SK-N-SH (cell line): ENCODE measurements at regions not wholly inside any gene's neighbourhood (a gene's known extent, or its start where the extent isn't known, plus 50 kb on each side); places are given as distances from the start of the nearest gene placed in this dataset.
A peak's percentile ranks its signal among the peaks of the same experiment; 100 is the strongest.

Experiments used
- CTCF ChIA-PET: fragments of 300-600, 350-600 bp; formaldehyde crosslinking; extraction: SDS; loops from one replicate; lab custom pipeline; 2021; lab: Yijun Ruan, JAX
- POLR2A ChIA-PET: fragments of 350-600 bp; sonication (Branson Sonifier 250); formaldehyde crosslinking; extraction: SDS; loops from one replicate; lab custom pipeline; 2020; ENCODE audit warnings: antibody characterized with exemption, inconsistent platforms; lab: Yijun Ruan, JAX
- DNase-seq: peaks from one replicate; pipeline ENCODE4 v3.0.0; 2012
- H2AFZ ChIP-seq: fragments of 200-600 bp; sonication (generic); 2 replicates; pipeline ENCODE4 v1.8.1; 2016; ENCODE audit warnings: antibody characterized with exemption, mild to moderate bottlenecking, low read depth
- H3F3A ChIP-seq: fragments of 200-600 bp; sonication (generic); replicated peaks from 2 replicates; pipeline ENCODE3; 2016; ENCODE audit warnings: antibody characterized with exemption, mild to moderate bottlenecking; ENCODE audit not compliant: insufficient read depth
- H3K27ac ChIP-seq, 2 experiments: fragments of 200-500 bp in 1 of 2; fragments of 200-600 bp in 1 of 2; sonication (Bioruptor generic) in 1 of 2; sonication (generic), shearing (Covaris generic) in 1 of 2; 2 replicates each; pipeline versions ENCODE4 v1.5.1 to v1.6.1; 2014 to 2016; ENCODE audit warnings: low read depth in 2 of 2, inconsistent platforms in 1 of 2, low read length in 1 of 2, mild to moderate bottlenecking in 1 of 2, mixed read lengths in 1 of 2
- H3K27me3 ChIP-seq: fragments of 200-600 bp; sonication (generic), shearing (Covaris generic); 2 replicates; pipeline ENCODE4 v1.6.1; 2016; ENCODE audit warnings: mixed run types; ENCODE audit not compliant: insufficient read depth
- H3K36me3 ChIP-seq, 2 experiments: fragments of 200-500 bp in 1 of 2; fragments of 200-600 bp in 1 of 2; sonication (Bioruptor generic) in 1 of 2; sonication (generic) in 1 of 2; replicated peaks in 1 of 2; 2 replicates each; pipeline versions ENCODE3 to v1.5.1; 2014 to 2016; ENCODE audit warnings: low read length in 1 of 2, mild to moderate bottlenecking in 1 of 2; ENCODE audit not compliant: insufficient read depth in 2 of 2, control insufficient read depth in 1 of 2
- H3K4me1 ChIP-seq, 2 experiments: fragments of 200-500 bp in 1 of 2; fragments of 200-600 bp in 1 of 2; sonication (Bioruptor generic) in 1 of 2; sonication (generic), shearing (Covaris generic) in 1 of 2; 2 replicates each; pipeline versions ENCODE4 v1.5.1 to v1.6.1; 2014 to 2016; ENCODE audit warnings: low read depth in 1 of 2, low read length in 1 of 2, mixed run types in 1 of 2; ENCODE audit not compliant: insufficient read depth in 2 of 2, control insufficient read depth in 1 of 2
- H3K4me2 ChIP-seq: fragments of 200-600 bp; sonication (generic), shearing (Covaris generic); 2 replicates; pipeline ENCODE4 v1.6.1; 2017; ENCODE audit warnings: mixed run types
- H3K4me3 ChIP-seq, 2 experiments: fragments of 200-500 bp in 1 of 2; fragments of 200-600 bp in 1 of 2; sonication (Bioruptor generic) in 1 of 2; sonication (generic), shearing (Covaris generic) in 1 of 2; 2 replicates each; pipeline versions ENCODE4 v1.5.1 to v1.8.1; 2014 to 2016; ENCODE audit warnings: low read depth in 2 of 2, inconsistent platforms in 1 of 2, low read length in 1 of 2, mild to moderate bottlenecking in 1 of 2, mixed read lengths in 1 of 2, moderate library complexity in 1 of 2
- H3K79me2 ChIP-seq: fragments of 200-600 bp; sonication (generic); 2 replicates; pipeline ENCODE4 v1.8.1; 2017; ENCODE audit warnings: mild to moderate bottlenecking; ENCODE audit not compliant: insufficient read depth
- H3K9ac ChIP-seq: fragments of 200-600 bp; sonication (generic); 2 replicates; pipeline ENCODE4 v1.6.1; 2017; ENCODE audit warnings: mixed run types
- H3K9me2 ChIP-seq: fragments of 200-600 bp; sonication (generic); 2 replicates; pipeline ENCODE4 v1.6.1; 2017; ENCODE audit warnings: mixed run types
- H3K9me3 ChIP-seq: fragments of 200-600 bp; sonication (generic); 2 replicates; pipeline ENCODE4 v1.6.1; 2017; ENCODE audit warnings: mixed run types, mild to moderate bottlenecking, moderate library complexity
- H4K20me1 ChIP-seq: fragments of 200-600 bp; sonication (generic); 2 replicates; pipeline ENCODE4 v1.6.1; 2017; ENCODE audit warnings: mild to moderate bottlenecking, mixed run types; ENCODE audit not compliant: insufficient read depth
- EZH2phosphoT487 ChIP-seq: fragments of 200-600 bp; sonication (generic); IDR thresholded peaks from 2 replicates; pipeline ENCODE4 v1.6.1; 2017; ENCODE audit warnings: low read depth, mixed run types, mild to moderate bottlenecking, antibody characterized with exemption, moderate library complexity, borderline replicate concordance
- FOXJ3 ChIP-seq: sonication (generic); formaldehyde crosslinking; IDR thresholded peaks from 2 replicates; pipeline ENCODE4 v1.5.1; 2020; ENCODE audit warnings: mild to moderate bottlenecking, missing genetic modification reagents
- FOXM1 ChIP-seq: IDR thresholded peaks from 2 replicates; pipeline ENCODE4 v1.4.0; 2012; ENCODE audit warnings: low read depth, mild to moderate bottlenecking
- GABPA ChIP-seq: IDR thresholded peaks from 2 replicates; pipeline ENCODE4 v1.4.0; 2012; ENCODE audit warnings: low read depth, mild to moderate bottlenecking
- MXI1 ChIP-seq: IDR thresholded peaks from 2 replicates; pipeline ENCODE4 v1.6.1; 2012; ENCODE audit warnings: mild to moderate bottlenecking, low read depth, low read length, improper control_type of control experiment
- NRF1 ChIP-seq: IDR thresholded peaks from 2 replicates; pipeline ENCODE4 v1.6.1; 2012; ENCODE audit warnings: low read depth, mild to moderate bottlenecking, low read length
- RCOR1 ChIP-seq: fragments of 150-350 bp; IDR thresholded peaks from 2 replicates; pipeline ENCODE4 v1.6.1; 2017; ENCODE audit warnings: antibody characterized with exemption, low read length
- SIN3A ChIP-seq: IDR thresholded peaks from 2 replicates; pipeline ENCODE4 v1.6.1; 2012; ENCODE audit warnings: low read depth, mild to moderate bottlenecking, low read length, moderate library complexity, borderline replicate concordance
- SMC3 ChIP-seq: IDR thresholded peaks from 2 replicates; pipeline ENCODE4 v1.6.1; 2012; ENCODE audit warnings: low read depth, low read length, improper control_type of control experiment
- TAF1 ChIP-seq: IDR thresholded peaks from 2 replicates; pipeline ENCODE4 v1.6.1; 2012; ENCODE audit warnings: low read depth, mild to moderate bottlenecking, low read length, moderate library complexity, borderline replicate concordance
- TCF12 ChIP-seq: IDR thresholded peaks from 2 replicates; pipeline ENCODE4 v1.4.0; 2012
- YY1 ChIP-seq: IDR thresholded peaks from 2 replicates; pipeline ENCODE4 v1.4.0; 2012; ENCODE audit warnings: low read depth, mild to moderate bottlenecking
- WGBS: methylation state at CpG from one replicate; pipeline ENCODE4 v1.1.6; 2017; ENCODE audit warnings: low lambda C conversion rate; 5-methylcytosine and 5-hydroxymethylcytosine counted together
- TF ChIP-seq, protein P1 (sequence below): IDR thresholded peaks from 2 replicates; pipeline ENCODE4 v1.4.0; 2012; ENCODE audit warnings: low read depth, borderline replicate concordance
- TF ChIP-seq, protein P2 (sequence below): IDR thresholded peaks from 2 replicates; pipeline ENCODE4; 2012
- TF ChIP-seq, protein P3 (sequence below): IDR thresholded peaks from 2 replicates; pipeline ENCODE4 v1.4.0; 2012; ENCODE audit warnings: low read depth
- TF ChIP-seq, protein P4 (sequence below): fragments of 150-350 bp; IDR thresholded peaks from 2 replicates; pipeline ENCODE4 v1.6.1; 2017; ENCODE audit warnings: antibody characterized with exemption, low read length, low read depth, borderline replicate concordance
- TF ChIP-seq, protein P5 (sequence below): IDR thresholded peaks from 2 replicates; pipeline ENCODE4 v1.6.1; 2012; ENCODE audit warnings: mild to moderate bottlenecking, low read depth, low read length, moderate library complexity
- TF ChIP-seq, protein P6 (sequence below): IDR thresholded peaks from 2 replicates; pipeline ENCODE4 v1.4.0; 2012; ENCODE audit warnings: low read depth, borderline replicate concordance

DNA sequence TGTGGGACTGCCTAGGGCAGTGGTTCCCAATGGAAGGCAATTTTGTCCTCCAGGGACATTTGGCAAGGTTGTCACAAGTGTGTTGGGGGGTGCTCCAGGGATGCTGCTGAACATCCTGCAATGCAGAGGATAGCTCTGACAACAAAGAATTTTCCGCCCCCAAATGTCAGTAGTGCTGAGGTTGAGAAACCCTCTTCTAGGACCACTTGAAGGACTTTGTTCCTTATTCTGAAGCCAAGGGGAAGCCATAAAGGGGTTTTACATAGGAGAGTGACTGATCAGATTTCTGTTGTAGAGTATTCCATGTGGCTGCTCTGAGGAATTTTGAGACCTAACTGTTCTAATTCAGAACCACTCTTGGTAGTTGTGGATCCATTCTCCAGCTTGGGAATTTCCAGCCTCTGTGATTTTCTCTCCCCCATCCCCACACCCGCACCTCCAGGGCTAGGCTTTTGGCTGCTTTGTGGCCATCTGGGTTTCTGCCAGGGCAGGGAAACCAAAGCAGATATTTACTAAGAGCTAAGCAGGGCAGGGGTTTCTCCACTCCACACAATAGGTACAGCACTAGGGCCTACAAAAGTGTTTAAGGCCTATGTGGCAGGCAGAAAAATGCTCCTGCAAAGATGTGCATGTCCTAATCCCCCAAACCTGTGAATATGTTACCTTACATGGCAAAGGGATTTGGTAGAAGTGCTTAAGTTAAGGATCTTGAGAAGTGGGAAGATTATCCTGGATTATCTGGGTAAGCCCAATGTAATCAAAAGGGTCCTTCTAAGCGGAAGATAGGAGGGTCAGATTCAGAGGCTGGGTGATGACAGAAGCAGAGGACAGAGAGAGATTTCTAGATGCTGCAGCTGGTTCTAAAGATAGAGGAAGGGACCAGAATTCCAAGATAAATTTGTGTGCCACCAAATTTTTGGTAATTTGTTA lies 135.4 kb downstream of the TMEM17 start:
- Histone ChIP-seq H3K36me3 (no peaks in the 10 kb centered on the region), H3K4me3 (no peak overlapping the region), H4K20me1 (no peaks in the 10 kb centered on the region), H3K9ac (no peak overlapping the region), H3K9me2 (no peaks in the 10 kb centered on the region), H3K27ac (peak overlapping the region in 1 of 2 experiments; percentile 36; a peak in 1 of 4 replicates), H2AFZ (no peak overlapping the region), H3K79me2 (no peaks in the 10 kb centered on the region), H3F3A (no peaks in the 10 kb centered on the region), H3K27me3 (no peaks in the 10 kb centered on the region), H3K9me3 (no peaks in the 10 kb centered on the region), H3K4me1 (peaks cover 0 to 9% of the 10 kb centered on the region in 2 experiments; a peak in 1 of 4 replicates), H3K4me2 (no peak overlapping the region)
- DNase-seq = no peak
- 70% methylated on average over 3 of the region's 3 CpGs for WGBS
- ChIA-PET POLR2A (no interaction called here), CTCF (interaction anchor here (1.2 to 1.5 kb wide), 2 partner anchors 12 to 28 kb away, joined by 3 read pairs; no protein-coding TSS in a partner anchor)
- TF ChIP-seq FOXM1 = no peak
- no peak for TF ChIP-seq NRF1
- TF ChIP-seq, protein P1, sequence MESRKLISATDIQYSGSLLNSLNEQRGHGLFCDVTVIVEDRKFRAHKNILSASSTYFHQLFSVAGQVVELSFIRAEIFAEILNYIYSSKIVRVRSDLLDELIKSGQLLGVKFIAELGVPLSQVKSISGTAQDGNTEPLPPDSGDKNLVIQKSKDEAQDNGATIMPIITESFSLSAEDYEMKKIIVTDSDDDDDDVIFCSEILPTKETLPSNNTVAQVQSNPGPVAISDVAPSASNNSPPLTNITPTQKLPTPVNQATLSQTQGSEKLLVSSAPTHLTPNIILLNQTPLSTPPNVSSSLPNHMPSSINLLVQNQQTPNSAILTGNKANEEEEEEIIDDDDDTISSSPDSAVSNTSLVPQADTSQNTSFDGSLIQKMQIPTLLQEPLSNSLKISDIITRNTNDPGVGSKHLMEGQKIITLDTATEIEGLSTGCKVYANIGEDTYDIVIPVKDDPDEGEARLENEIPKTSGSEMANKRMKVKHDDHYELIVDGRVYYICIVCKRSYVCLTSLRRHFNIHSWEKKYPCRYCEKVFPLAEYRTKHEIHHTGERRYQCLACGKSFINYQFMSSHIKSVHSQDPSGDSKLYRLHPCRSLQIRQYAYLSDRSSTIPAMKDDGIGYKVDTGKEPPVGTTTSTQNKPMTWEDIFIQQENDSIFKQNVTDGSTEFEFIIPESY = no peak
- TF ChIP-seq EZH2phosphoT487 = no peak
- TF ChIP-seq SIN3A = no peak
- TF ChIP-seq, protein P2, sequence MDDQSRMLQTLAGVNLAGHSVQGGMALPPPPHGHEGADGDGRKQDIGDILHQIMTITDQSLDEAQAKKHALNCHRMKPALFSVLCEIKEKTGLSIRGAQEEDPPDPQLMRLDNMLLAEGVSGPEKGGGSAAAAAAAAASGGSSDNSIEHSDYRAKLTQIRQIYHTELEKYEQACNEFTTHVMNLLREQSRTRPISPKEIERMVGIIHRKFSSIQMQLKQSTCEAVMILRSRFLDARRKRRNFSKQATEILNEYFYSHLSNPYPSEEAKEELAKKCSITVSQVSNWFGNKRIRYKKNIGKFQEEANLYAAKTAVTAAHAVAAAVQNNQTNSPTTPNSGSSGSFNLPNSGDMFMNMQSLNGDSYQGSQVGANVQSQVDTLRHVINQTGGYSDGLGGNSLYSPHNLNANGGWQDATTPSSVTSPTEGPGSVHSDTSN = no peak
- no peak for TF ChIP-seq SMC3
- no peak for TF ChIP-seq TCF12
- TF ChIP-seq, protein P3, sequence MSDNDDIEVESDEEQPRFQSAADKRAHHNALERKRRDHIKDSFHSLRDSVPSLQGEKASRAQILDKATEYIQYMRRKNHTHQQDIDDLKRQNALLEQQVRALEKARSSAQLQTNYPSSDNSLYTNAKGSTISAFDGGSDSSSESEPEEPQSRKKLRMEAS = no peak
- TF ChIP-seq YY1 = no peak
- TF ChIP-seq MXI1 = no peak
- no peak for TF ChIP-seq GABPA
- TF ChIP-seq, protein P4, sequence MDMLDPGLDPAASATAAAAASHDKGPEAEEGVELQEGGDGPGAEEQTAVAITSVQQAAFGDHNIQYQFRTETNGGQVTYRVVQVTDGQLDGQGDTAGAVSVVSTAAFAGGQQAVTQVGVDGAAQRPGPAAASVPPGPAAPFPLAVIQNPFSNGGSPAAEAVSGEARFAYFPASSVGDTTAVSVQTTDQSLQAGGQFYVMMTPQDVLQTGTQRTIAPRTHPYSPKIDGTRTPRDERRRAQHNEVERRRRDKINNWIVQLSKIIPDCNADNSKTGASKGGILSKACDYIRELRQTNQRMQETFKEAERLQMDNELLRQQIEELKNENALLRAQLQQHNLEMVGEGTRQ = no peak
- TF ChIP-seq RCOR1 = no peak
- no peak for TF ChIP-seq TAF1
- TF ChIP-seq, protein P5, sequence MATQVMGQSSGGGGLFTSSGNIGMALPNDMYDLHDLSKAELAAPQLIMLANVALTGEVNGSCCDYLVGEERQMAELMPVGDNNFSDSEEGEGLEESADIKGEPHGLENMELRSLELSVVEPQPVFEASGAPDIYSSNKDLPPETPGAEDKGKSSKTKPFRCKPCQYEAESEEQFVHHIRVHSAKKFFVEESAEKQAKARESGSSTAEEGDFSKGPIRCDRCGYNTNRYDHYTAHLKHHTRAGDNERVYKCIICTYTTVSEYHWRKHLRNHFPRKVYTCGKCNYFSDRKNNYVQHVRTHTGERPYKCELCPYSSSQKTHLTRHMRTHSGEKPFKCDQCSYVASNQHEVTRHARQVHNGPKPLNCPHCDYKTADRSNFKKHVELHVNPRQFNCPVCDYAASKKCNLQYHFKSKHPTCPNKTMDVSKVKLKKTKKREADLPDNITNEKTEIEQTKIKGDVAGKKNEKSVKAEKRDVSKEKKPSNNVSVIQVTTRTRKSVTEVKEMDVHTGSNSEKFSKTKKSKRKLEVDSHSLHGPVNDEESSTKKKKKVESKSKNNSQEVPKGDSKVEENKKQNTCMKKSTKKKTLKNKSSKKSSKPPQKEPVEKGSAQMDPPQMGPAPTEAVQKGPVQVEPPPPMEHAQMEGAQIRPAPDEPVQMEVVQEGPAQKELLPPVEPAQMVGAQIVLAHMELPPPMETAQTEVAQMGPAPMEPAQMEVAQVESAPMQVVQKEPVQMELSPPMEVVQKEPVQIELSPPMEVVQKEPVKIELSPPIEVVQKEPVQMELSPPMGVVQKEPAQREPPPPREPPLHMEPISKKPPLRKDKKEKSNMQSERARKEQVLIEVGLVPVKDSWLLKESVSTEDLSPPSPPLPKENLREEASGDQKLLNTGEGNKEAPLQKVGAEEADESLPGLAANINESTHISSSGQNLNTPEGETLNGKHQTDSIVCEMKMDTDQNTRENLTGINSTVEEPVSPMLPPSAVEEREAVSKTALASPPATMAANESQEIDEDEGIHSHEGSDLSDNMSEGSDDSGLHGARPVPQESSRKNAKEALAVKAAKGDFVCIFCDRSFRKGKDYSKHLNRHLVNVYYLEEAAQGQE = no peak
- TF ChIP-seq, protein P6, sequence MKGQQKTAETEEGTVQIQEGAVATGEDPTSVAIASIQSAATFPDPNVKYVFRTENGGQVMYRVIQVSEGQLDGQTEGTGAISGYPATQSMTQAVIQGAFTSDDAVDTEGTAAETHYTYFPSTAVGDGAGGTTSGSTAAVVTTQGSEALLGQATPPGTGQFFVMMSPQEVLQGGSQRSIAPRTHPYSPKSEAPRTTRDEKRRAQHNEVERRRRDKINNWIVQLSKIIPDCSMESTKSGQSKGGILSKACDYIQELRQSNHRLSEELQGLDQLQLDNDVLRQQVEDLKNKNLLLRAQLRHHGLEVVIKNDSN = no peak
- TF ChIP-seq FOXJ3 (CRISPR knock-in tag) = no peak
